ENCODE measurements at regions not wholly inside any gene's neighbourhood (a gene's known extent, or its start where the extent isn't known, plus 50 kb on each side); places are given as distances from the start of the nearest gene placed in this dataset.

DNA sequence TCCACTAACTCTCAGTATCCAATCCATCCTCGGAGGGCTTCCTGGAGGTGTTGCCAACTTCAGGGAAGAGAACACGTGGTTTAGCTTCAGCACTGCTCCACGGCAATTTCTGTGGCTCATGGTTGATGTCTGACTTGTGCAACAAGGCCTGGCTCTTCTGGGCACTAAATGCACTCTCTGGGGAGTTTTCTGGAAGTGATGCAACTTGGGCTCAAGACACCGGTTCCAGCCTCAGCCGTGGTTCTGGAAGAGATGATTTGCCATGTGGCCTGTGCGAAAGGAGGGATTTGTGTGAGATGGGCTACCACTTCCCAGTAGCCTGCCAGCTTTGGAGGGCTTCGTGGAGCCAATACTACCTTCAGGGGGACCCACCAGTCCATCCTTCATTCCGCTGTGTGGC, 118.6 kb upstream of the RTL1 start:
- H3K4me2 ChIP-seq (ENCODE audit: low read length) = no peak overlapping the region
- H4K20me1 ChIP-seq (ENCODE audit: insufficient read depth, low read length) = no peaks in the 10 kb centered on the region
- H3K79me2 ChIP-seq (ENCODE audit: low read length) = no peaks in the 10 kb centered on the region
- H3K36me3 ChIP-seq (replicated peaks; ENCODE audit: low read depth, low read length) = no peaks in the 10 kb centered on the region
- no peaks in the 10 kb centered on the region for H3K4me1 ChIP-seq (ENCODE audit: low read length)
- no peaks in the 10 kb centered on the region for H3K27me3 ChIP-seq (ENCODE audit: low read depth, low read length)
- H3K9me3 ChIP-seq (ENCODE audit: insufficient read depth, low read length) = 0 out of 2 replicates have a peak, but pooled peaks cover 4% of the 10 kb centered on the region
- H3K27ac ChIP-seq (ENCODE audit: low read length) = no peak overlapping the region
- no peak overlapping the region for H3K4me3 ChIP-seq (ENCODE audit: low read length)
- TF ChIP-seq, protein P1, sequence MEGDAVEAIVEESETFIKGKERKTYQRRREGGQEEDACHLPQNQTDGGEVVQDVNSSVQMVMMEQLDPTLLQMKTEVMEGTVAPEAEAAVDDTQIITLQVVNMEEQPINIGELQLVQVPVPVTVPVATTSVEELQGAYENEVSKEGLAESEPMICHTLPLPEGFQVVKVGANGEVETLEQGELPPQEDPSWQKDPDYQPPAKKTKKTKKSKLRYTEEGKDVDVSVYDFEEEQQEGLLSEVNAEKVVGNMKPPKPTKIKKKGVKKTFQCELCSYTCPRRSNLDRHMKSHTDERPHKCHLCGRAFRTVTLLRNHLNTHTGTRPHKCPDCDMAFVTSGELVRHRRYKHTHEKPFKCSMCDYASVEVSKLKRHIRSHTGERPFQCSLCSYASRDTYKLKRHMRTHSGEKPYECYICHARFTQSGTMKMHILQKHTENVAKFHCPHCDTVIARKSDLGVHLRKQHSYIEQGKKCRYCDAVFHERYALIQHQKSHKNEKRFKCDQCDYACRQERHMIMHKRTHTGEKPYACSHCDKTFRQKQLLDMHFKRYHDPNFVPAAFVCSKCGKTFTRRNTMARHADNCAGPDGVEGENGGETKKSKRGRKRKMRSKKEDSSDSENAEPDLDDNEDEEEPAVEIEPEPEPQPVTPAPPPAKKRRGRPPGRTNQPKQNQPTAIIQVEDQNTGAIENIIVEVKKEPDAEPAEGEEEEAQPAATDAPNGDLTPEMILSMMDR (IDR thresholded peaks at IDR 0.05; ENCODE audit: low read depth, low read length) = no peak
- TF ChIP-seq EZH2phosphoT487 (IDR thresholded peaks at IDR 0.05; ENCODE audit: low read depth) = no peak
- no peak overlapping the region for H3K9ac ChIP-seq (ENCODE audit: low read length)
- H2AFZ ChIP-seq (ENCODE audit: low read depth, low read length) = no peak overlapping the region

DNA sequence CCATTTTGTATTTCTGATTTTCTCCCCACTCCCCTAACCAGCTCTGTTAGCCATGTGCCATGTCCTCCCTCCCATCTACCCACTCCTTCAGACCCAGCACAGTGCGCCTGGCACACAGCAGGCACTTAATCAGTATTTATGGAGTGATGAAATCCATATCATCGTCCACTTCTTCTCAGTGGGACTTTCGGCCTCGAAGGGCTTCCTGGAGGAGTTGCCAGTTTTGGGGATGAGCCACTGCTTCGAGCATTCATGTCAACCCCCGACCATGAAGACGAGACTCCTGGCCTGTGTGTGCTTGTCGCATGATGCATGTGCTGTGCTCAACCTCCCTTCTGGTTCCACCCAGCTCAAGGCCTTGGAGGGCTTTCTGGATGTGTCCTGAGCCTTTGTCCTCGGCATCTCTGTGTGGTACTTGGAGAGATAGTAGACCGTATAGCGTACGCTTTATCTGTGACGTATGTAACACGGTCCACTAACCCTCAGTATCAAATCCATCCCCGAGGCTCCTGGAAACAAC, 119.5 kb upstream of the RTL1 start:
- no peak for TF ChIP-seq EZH2phosphoT487 (IDR thresholded peaks at IDR 0.05; ENCODE audit: low read depth)
- Histone ChIP-seq H3K79me2 (ENCODE audit: low read length) (no peaks in the 10 kb centered on the region), H3K4me1 (ENCODE audit: low read length) (no peaks in the 10 kb centered on the region), H3K36me3 (replicated peaks; ENCODE audit: low read depth, low read length) (no peaks in the 10 kb centered on the region), H4K20me1 (ENCODE audit: insufficient read depth, low read length) (no peaks in the 10 kb centered on the region), H3K9me3 (ENCODE audit: insufficient read depth, low read length) (0 out of 2 replicates have a peak, but pooled peaks cover 4% of the 10 kb centered on the region), H3K27me3 (ENCODE audit: low read depth, low read length) (no peaks in the 10 kb centered on the region), H3K27ac (ENCODE audit: low read length) (no peak overlapping the region), H3K4me2 (ENCODE audit: low read length) (no peak overlapping the region), H2AFZ (ENCODE audit: low read depth, low read length) (no peak overlapping the region), H3K4me3 (ENCODE audit: low read length) (no peak overlapping the region), H3K9ac (ENCODE audit: low read length) (no peak overlapping the region)

DNA sequence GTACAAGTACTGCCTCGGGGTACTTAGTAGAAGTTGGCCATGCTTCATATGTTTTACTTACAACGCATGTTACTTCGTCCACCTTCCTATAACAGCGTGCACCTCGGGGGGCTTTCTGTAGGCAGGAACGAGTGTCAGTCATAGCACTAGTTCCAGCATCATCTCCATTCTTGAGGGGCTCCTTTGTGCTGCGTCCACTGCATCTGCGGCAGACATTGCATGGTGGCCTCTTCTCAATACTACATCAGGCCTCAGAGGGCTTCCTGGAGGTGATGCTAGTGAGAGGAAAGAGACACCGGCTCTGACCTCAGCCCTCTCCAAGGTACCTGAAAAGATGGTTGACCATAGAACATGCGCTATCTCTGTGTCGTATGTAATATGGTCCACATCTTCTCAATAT, 121.2 kb upstream of the RTL1 start:
- Histone ChIP-seq H3K4me1 (ENCODE audit: low read length) (no peaks in the 10 kb centered on the region), H3K27ac (ENCODE audit: low read length) (no peak overlapping the region), H3K79me2 (ENCODE audit: low read length) (no peaks in the 10 kb centered on the region), H4K20me1 (ENCODE audit: insufficient read depth, low read length) (no peaks in the 10 kb centered on the region), H2AFZ (ENCODE audit: low read depth, low read length) (no peak overlapping the region), H3K9ac (ENCODE audit: low read length) (no peak overlapping the region), H3K36me3 (replicated peaks; ENCODE audit: low read depth, low read length) (no peaks in the 10 kb centered on the region), H3K4me2 (ENCODE audit: low read length) (no peak overlapping the region), H3K4me3 (ENCODE audit: low read length) (no peak overlapping the region), H3K9me3 (ENCODE audit: insufficient read depth, low read length) (0 out of 2 replicates have a peak, but pooled peaks cover 4% of the 10 kb centered on the region), H3K27me3 (ENCODE audit: low read depth, low read length) (no peaks in the 10 kb centered on the region)
- TF ChIP-seq EZH2phosphoT487 (IDR thresholded peaks at IDR 0.05; ENCODE audit: low read depth) = no peak
- TF ChIP-seq, protein P1 (IDR thresholded peaks at IDR 0.05; ENCODE audit: low read depth, low read length) = no peak

DNA sequence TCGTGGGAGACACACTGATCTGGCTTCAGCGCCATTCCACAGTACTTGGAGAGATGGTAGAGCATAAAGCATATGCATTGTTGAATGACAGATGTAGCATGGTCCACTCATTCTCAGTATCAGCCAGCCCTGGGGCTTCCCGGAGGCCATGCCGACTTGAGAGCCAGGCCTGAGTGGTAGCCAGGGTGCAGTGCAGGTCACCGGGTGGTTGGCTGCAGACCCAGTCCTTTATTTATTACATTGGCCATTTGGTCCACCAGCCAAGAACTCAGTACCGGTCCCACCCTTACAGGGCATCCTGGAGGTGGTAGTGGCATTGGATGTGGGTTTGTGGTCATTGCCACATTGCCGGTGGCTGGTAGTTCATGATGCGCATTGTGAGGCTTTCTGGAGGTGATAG, 121.6 kb upstream of the RTL1 start:
- Histone ChIP-seq H3K4me1 (ENCODE audit: low read length) (no peaks in the 10 kb centered on the region), H3K27me3 (ENCODE audit: low read depth, low read length) (no peaks in the 10 kb centered on the region), H3K9ac (ENCODE audit: low read length) (no peak overlapping the region), H4K20me1 (ENCODE audit: insufficient read depth, low read length) (no peaks in the 10 kb centered on the region), H3K4me2 (ENCODE audit: low read length) (no peak overlapping the region), H3K27ac (ENCODE audit: low read length) (no peak overlapping the region), H3K79me2 (ENCODE audit: low read length) (no peaks in the 10 kb centered on the region), H2AFZ (ENCODE audit: low read depth, low read length) (no peak overlapping the region), H3K36me3 (replicated peaks; ENCODE audit: low read depth, low read length) (no peaks in the 10 kb centered on the region), H3K4me3 (ENCODE audit: low read length) (no peak overlapping the region), H3K9me3 (ENCODE audit: insufficient read depth, low read length) (0 out of 2 replicates have a peak, but pooled peaks cover 4% of the 10 kb centered on the region)
- TF ChIP-seq, protein P1 (IDR thresholded peaks at IDR 0.05; ENCODE audit: low read depth, low read length) = no peak
- no peak for TF ChIP-seq EZH2phosphoT487 (IDR thresholded peaks at IDR 0.05; ENCODE audit: low read depth)

Data from OCI-LY3 (cell line).